ENCODE measurements at regions not wholly inside any gene's neighbourhood (a gene's known extent, or its start where the extent isn't known, plus 50 kb on each side); places are given as distances from the start of the nearest gene placed in this dataset.

DNA sequence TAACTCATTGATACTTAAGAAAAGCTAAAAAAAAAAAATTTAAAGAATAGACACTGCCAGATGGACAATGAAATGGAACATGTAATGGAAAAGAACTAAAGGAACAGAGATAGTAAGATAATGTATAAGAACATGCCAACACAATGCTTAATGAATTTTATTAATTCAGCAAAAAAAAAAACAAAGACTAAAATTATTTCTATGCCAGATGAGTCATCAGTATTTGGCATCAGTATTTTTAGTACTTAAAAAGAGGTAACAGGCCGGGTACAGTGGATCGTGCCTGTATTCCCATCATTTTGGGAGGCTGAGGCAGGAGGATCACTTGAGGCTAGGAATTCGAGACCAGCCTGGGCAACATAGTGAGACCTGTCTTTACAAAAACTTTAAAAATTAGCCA lies 168.5 kb downstream of the CYB561 start:
- Histone ChIP-seq H3K9me3 (no peaks in the 10 kb centered on the region), H3K4me1 (no peaks in the 10 kb centered on the region), H3K4me3 (no peak overlapping the region), H3K27ac (no peak overlapping the region), H3K36me3 (no peaks in the 10 kb centered on the region), H3K27me3 (no peaks in the 10 kb centered on the region)
- no peak for DNase-seq
- intact Hi-C loops (cut with DNase I; ENCODE audit: low total_unique reads), result no loop called here
- TF ChIP-seq, protein P1, sequence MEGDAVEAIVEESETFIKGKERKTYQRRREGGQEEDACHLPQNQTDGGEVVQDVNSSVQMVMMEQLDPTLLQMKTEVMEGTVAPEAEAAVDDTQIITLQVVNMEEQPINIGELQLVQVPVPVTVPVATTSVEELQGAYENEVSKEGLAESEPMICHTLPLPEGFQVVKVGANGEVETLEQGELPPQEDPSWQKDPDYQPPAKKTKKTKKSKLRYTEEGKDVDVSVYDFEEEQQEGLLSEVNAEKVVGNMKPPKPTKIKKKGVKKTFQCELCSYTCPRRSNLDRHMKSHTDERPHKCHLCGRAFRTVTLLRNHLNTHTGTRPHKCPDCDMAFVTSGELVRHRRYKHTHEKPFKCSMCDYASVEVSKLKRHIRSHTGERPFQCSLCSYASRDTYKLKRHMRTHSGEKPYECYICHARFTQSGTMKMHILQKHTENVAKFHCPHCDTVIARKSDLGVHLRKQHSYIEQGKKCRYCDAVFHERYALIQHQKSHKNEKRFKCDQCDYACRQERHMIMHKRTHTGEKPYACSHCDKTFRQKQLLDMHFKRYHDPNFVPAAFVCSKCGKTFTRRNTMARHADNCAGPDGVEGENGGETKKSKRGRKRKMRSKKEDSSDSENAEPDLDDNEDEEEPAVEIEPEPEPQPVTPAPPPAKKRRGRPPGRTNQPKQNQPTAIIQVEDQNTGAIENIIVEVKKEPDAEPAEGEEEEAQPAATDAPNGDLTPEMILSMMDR (IDR thresholded peaks at IDR 0.05), result no peak
- TF ChIP-seq POLR2A (IDR thresholded peaks at IDR 0.05), result no peak

DNA sequence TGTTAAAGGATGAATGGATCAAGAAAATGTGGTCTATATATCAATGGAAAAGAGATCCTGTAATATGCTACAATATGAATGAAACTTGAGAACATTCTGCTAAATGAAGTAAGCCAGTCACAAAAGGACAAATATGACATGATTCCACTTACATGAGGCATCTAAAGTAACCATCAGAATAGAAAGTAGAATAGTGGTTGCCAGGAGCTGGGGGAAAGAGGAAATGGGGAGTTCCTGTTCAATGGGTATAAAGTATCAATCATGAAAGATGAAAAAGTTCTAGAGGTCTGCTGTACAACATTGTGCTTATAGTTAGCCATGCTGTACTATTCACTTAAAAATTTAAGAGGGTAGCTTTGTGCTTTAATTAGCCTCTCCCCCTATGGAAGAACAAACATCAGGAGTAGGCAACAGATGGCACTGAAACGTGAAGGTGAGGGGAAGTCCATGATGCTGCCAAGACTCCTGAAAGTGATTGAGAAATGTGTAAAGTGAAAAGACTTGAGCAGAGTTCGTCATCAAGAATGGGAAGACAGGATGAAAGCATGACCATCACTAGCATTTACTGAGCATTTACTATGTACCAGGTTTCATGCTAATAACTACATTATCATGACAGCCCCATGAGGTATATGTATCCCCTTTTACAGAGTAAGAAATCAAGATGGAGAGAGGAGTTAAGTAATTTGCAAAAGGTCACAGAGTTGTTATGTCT lies 167.2 kb downstream of the CYB561 start:
- no peak for TF ChIP-seq POLR2A (IDR thresholded peaks at IDR 0.05)
- TF ChIP-seq, protein P1 (IDR thresholded peaks at IDR 0.05), result no peak
- H3K27ac ChIP-seq, result no peak overlapping the region
- H3K9me3 ChIP-seq, result no peaks in the 10 kb centered on the region
- intact Hi-C loops (cut with DNase I; ENCODE audit: low total_unique reads), result no loop called here
- no peaks in the 10 kb centered on the region for H3K27me3 ChIP-seq
- no peak for DNase-seq
- no peaks in the 10 kb centered on the region for H3K36me3 ChIP-seq
- H3K4me1 ChIP-seq, result no peaks in the 10 kb centered on the region
- no peak overlapping the region for H3K4me3 ChIP-seq

DNA sequence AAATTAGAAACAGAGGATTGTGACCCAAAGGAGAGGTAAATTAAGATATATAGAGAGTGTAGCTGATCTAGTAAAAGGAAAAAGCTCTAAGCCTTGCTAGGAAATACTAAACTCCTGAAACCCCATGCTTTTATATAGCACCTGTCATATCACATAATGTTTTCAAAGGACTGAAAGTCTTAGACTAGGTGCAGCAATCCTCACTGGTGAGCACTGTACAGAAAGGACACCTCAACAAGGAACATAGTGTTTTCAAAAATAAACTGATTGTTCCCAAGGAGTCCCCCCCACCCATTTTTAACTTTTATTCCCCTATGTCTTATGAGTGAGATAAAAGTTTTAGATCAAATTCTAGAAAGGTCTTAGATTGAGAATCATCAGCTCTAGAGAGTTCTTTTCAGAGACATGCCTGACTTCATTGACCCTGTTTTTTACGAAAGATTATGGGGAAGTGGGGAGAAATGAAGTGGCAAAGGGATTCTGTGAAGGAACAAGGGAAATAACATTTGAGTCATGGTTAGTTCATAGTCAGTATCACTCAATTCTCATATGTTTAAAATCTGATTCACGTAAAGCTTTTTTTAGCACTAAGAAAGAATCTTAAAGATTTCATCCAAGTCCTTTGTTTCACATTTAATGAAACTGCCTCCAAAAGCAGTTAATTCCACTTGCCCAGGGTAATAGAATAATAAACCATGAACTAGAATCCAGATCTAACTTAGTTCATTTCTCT lies 166.4 kb downstream of the CYB561 start:
- no peaks in the 10 kb centered on the region for H3K9me3 ChIP-seq
- no peaks in the 10 kb centered on the region for H3K27me3 ChIP-seq
- TF ChIP-seq POLR2A (IDR thresholded peaks at IDR 0.05), result no peak
- TF ChIP-seq, protein P1 (IDR thresholded peaks at IDR 0.05), result no peak
- no peaks in the 10 kb centered on the region for H3K4me1 ChIP-seq
- no peak overlapping the region for H3K4me3 ChIP-seq
- H3K36me3 ChIP-seq, result no peaks in the 10 kb centered on the region
- intact Hi-C loops (cut with DNase I; ENCODE audit: low total_unique reads), result no loop called here
- no peak overlapping the region for H3K27ac ChIP-seq
- DNase-seq, result no peak

DNA sequence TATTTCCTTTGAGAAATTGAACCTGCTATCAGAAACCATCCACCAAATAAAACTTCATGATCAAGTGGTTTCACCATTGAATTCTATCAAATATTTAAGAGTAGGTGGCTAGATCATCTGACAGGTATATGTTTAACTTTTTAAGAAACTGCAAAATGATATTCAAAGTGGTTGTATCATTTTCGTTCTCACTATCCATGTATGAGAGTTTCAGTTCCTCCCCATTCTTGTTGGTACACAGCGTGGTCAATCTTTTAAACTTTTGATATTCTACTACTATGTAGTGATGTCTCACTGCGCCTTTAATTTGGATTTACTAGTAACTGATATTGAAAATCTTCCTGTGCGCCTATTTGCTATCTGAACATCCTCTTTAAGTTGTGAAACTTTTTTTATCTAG lies 163.7 kb downstream of the CYB561 start:
- H3K9me3 ChIP-seq, result peaks cover 0 to 6% of the 10 kb centered on the region in 2 donors
- H3K4me1 ChIP-seq, result no peaks in the 10 kb centered on the region
- DNase-seq, result no peak
- TF ChIP-seq POLR2A (IDR thresholded peaks at IDR 0.05), result no peak
- TF ChIP-seq, protein P1 (IDR thresholded peaks at IDR 0.05), result no peak
- H3K27me3 ChIP-seq, result no peaks in the 10 kb centered on the region
- intact Hi-C loops (cut with DNase I; ENCODE audit: low total_unique reads), result no loop called here
- no peaks in the 10 kb centered on the region for H3K36me3 ChIP-seq
- H3K27ac ChIP-seq, result no peak overlapping the region
- H3K4me3 ChIP-seq, result no peak overlapping the region

DNA sequence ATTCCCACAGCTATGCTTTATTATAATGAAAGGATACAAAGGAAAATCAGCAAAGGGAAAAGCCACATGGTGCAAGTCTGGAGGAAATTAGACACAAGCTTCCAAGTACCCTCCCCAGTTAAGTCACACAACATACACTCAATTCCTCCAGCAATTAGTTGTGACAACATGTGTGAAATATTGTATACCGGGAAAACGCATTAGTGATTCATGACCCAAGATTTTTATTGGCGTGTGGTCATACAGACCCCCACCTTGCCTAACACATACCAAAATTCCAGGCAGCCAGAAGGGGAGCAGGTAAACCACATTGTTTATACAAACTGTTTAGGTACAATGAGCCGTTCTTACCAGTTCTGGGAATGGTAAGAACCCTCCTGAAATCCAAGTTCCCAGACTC lies 160.6 kb downstream of the CYB561 start:
- intact Hi-C loops (cut with DNase I; ENCODE audit: low total_unique reads), result no loop called here
- Histone ChIP-seq H3K27ac (no peak overlapping the region), H3K27me3 (no peaks in the 10 kb centered on the region), H3K9me3 (peaks cover 0 to 6% of the 10 kb centered on the region in 2 donors), H3K4me1 (no peaks in the 10 kb centered on the region), H3K36me3 (no peaks in the 10 kb centered on the region), H3K4me3 (no peak overlapping the region)
- DNase-seq, result no peak
- TF ChIP-seq POLR2A (IDR thresholded peaks at IDR 0.05), result no peak
- TF ChIP-seq, protein P1 (IDR thresholded peaks at IDR 0.05), result no peak

All from uterus (tissue), 3 donors.